HL-60 (cell line): ENCODE measurements at regions not wholly inside any gene's neighbourhood (a gene's known extent, or its start where the extent isn't known, plus 50 kb on each side); places are given as distances from the start of the nearest gene placed in this dataset.

Experiments
- DNase-seq, 2 experiments: peaks; one replicate each; pipeline ENCODE4 v3.0.0-alpha.2; 2010 to 2020; ENCODE audit warnings: low read depth in 1 of 2, low spot score in 1 of 2
- H3K27ac ChIP-seq: fragments of 250-450 bp; sonication (Bioruptor Pico); replicated peaks from 2 replicates; pipeline ENCODE4 v1.5.1; 2020; ENCODE audit warnings: mild to moderate bottlenecking, moderate library complexity
- H3K27me3 ChIP-seq: fragments of 250-450 bp; sonication (Bioruptor Pico); 2 replicates; pipeline ENCODE4 v1.5.1; 2021; ENCODE audit warnings: mild to moderate bottlenecking, moderate library complexity; ENCODE audit not compliant: insufficient read depth, poor library complexity, severe bottlenecking
- H3K4me3 ChIP-seq: replicated peaks from 2 replicates; pipeline ENCODE4 v1.5.1; 2011; ENCODE audit warnings: mild to moderate bottlenecking, control low read depth, low read length; ENCODE audit not compliant: insufficient read depth
- GABPA ChIP-seq: IDR thresholded peaks from 2 replicates; pipeline ENCODE4 v1.6.1; 2012; ENCODE audit warnings: low read depth
- POLR2AphosphoS5 ChIP-seq: IDR thresholded peaks from 2 replicates; pipeline ENCODE4 v1.6.1; 2012; ENCODE audit warnings: low read depth
- SPI1 ChIP-seq: IDR thresholded peaks from 2 replicates; pipeline ENCODE4 v1.6.1; 2012; ENCODE audit warnings: low read depth, mild to moderate bottlenecking, borderline replicate concordance
- TF ChIP-seq, protein P1 (sequence below): IDR thresholded peaks from 2 replicates; pipeline ENCODE4 v1.6.1; 2012; ENCODE audit warnings: low read depth; ENCODE audit not compliant: insufficient replicate concordance
- TF ChIP-seq, protein P2 (sequence below): IDR thresholded peaks from one replicate; pipeline ENCODE4 v1.5.1; 2011; ENCODE audit warnings: low read length, control low read depth, inconsistent platforms; ENCODE audit not compliant: insufficient read depth

GRCh38 chr17:72223866-72224291 is 103.1 kb downstream of the SOX9 start:
- Histone ChIP-seq H3K27me3 (peaks cover 13% of the 10 kb centered on the region), H3K27ac (no peak overlapping the region), H3K4me3 (no peak overlapping the region)
- DNase-seq: no peak
- TF ChIP-seq SPI1 (no peak), GABPA (no peak), POLR2AphosphoS5 (no peak)
- TF ChIP-seq, protein P1, sequence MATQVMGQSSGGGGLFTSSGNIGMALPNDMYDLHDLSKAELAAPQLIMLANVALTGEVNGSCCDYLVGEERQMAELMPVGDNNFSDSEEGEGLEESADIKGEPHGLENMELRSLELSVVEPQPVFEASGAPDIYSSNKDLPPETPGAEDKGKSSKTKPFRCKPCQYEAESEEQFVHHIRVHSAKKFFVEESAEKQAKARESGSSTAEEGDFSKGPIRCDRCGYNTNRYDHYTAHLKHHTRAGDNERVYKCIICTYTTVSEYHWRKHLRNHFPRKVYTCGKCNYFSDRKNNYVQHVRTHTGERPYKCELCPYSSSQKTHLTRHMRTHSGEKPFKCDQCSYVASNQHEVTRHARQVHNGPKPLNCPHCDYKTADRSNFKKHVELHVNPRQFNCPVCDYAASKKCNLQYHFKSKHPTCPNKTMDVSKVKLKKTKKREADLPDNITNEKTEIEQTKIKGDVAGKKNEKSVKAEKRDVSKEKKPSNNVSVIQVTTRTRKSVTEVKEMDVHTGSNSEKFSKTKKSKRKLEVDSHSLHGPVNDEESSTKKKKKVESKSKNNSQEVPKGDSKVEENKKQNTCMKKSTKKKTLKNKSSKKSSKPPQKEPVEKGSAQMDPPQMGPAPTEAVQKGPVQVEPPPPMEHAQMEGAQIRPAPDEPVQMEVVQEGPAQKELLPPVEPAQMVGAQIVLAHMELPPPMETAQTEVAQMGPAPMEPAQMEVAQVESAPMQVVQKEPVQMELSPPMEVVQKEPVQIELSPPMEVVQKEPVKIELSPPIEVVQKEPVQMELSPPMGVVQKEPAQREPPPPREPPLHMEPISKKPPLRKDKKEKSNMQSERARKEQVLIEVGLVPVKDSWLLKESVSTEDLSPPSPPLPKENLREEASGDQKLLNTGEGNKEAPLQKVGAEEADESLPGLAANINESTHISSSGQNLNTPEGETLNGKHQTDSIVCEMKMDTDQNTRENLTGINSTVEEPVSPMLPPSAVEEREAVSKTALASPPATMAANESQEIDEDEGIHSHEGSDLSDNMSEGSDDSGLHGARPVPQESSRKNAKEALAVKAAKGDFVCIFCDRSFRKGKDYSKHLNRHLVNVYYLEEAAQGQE: no peak
- TF ChIP-seq, protein P2, sequence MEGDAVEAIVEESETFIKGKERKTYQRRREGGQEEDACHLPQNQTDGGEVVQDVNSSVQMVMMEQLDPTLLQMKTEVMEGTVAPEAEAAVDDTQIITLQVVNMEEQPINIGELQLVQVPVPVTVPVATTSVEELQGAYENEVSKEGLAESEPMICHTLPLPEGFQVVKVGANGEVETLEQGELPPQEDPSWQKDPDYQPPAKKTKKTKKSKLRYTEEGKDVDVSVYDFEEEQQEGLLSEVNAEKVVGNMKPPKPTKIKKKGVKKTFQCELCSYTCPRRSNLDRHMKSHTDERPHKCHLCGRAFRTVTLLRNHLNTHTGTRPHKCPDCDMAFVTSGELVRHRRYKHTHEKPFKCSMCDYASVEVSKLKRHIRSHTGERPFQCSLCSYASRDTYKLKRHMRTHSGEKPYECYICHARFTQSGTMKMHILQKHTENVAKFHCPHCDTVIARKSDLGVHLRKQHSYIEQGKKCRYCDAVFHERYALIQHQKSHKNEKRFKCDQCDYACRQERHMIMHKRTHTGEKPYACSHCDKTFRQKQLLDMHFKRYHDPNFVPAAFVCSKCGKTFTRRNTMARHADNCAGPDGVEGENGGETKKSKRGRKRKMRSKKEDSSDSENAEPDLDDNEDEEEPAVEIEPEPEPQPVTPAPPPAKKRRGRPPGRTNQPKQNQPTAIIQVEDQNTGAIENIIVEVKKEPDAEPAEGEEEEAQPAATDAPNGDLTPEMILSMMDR: no peak

- TF ChIP-seq SPI1 (no peak), GABPA (no peak), POLR2AphosphoS5 (no peak)
- TF ChIP-seq, protein P2: no peak
- TF ChIP-seq, protein P1: no peak
- no peaks in the 10 kb centered on the region for H3K27me3 ChIP-seq
- H3K4me3 ChIP-seq: no peak overlapping the region
- no peak overlapping the region for H3K27ac ChIP-seq
- DNase-seq: no peak
Measured at GRCh38 chr17:72226322-72226721, 105.5 kb downstream of the SOX9 start.

- no peak for DNase-seq
- Histone ChIP-seq H3K27me3 (no peaks in the 10 kb centered on the region), H3K27ac (no peak overlapping the region), H3K4me3 (no peak overlapping the region)
- TF ChIP-seq, protein P2: no peak
- no peak for TF ChIP-seq GABPA
- TF ChIP-seq, protein P1: no peak
Measured at GRCh38 chr17:72233986-72234385, 113.2 kb downstream of the SOX9 start.
